OCI-M1 (cell line): ENCODE measurements at regions not wholly inside any gene's neighbourhood (a gene's known extent, or its start where the extent isn't known, plus 50 kb on each side); places are given as distances from the start of the nearest gene placed in this dataset.

Experiments used
- DNase-seq: peaks from one replicate; lab custom pipeline; 2025; lab: John Stamatoyannopoulos, UW

- DNase-seq: no peak
Measured at GRCh38 chr5:137567226-137567625, 68.1 kb upstream of the SPOCK1 start.

DNA sequence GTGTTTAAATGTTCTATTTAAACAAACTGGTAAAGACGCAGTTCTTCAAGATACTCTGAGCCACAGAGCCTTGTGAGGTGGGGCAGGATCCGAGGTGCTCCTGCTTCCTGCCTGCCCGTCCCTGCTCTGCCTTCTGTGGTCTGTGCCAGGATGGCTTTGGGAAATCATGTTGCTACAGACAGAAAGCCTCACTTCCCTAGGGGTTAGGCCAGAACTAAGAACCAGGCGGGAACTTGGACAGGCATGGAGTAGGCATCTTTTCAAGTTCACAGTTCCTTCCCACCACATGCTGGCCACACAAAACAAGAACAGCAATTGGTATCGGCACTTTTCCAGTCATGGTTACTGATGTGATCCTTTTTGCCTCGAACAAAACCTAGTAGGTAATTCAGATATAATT lies 67.7 kb upstream of the SPOCK1 start:
- no peak for DNase-seq

- DNase-seq: no peak
Measured at GRCh38 chr5:137566118-137566541, 67.0 kb upstream of the SPOCK1 start.

GRCh38 chr5:137565450-137565849 lies 66.3 kb upstream of the SPOCK1 start:
- DNase-seq: no peak

- DNase-seq: no peak
Measured at GRCh38 chr5:137564398-137564961, 65.4 kb upstream of the SPOCK1 start.

DNA sequence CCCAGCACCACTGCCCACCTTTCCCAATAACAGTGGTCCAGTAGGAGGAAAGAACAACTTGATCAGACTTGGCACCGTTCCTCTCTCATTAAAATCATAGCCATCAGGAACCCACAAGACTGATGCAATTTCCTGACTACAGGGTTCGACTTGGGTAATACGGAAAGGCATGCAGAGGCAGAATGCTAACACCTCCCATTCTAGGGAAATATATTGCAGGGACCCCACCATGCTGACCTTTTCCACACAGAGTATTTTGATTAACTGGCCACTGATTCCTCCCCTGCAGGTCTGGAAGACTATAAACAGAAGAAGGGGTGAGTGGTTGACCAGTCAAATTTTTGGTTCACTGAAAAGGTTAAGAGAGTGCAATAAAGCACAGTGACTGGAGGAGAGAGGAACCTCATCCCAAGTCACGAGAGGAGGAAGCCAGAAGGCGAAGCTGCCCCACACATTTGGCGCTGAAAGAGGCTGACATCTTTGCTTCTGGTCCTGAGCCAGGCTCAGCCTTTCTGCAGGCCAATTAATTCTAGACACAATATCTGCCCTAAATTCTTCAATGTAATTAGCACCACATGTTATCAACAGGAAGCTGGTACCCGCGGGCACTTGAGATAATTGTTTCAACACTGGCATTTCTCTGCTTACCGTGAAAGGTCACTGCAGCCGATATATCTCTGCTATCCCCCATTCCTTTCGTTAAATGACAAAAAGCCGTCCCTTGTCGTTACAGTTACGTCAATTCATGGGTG lies 64.7 kb upstream of the SPOCK1 start:
- peak; percentile 23 for DNase-seq

DNA sequence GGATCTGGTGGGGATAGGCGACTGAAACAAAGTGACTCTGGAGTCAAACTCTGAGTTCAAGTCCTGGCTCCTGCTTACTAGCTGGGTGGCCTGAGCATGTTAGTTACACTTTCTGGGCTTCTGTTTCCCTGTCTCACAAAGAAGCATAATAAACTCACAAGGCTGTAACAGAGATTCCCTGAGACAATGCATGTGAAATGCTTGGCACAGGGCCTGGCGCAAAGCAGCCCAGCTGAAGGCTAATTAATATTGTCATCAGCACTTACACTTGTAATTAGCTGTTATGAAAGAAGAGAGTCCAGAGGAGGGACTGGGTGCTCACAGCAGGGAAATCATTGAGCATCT lies 64.1 kb upstream of the SPOCK1 start:
- DNase-seq: no peak

GRCh38 chr5:137561608-137562007 lies 62.5 kb upstream of the SPOCK1 start:
- DNase-seq: no peak

GRCh38 chr5:137560420-137560819 lies 61.3 kb upstream of the SPOCK1 start:
- no peak for DNase-seq
